Body of pancreas (tissue), 4 donors: ENCODE measurements at regions not wholly inside any gene's neighbourhood (a gene's known extent, or its start where the extent isn't known, plus 50 kb on each side); places are given as distances from the start of the nearest gene placed in this dataset.

Experiments used
- ATAC-seq: fragments of 150-250 bp; one replicate; pipeline ENCODE4 v1.9.1; 2016
- DNase-seq, 4 donors: peaks; one replicate each; pipeline ENCODE4 v3.0.0-alpha.2; 2019
- H3K27ac ChIP-seq, 4 donors: fragments of 200-600 bp; sonication (generic); 1 replicate in 3 of 4; 2 replicates in 1 of 4; pipeline versions ENCODE4 v1.5.1 to v1.6.1; 2016 to 2019; ENCODE audit warnings: mild to moderate bottlenecking in 1 of 4, mixed read lengths in 1 of 4, moderate library complexity in 1 of 4
- H3K27me3 ChIP-seq, 2 donors: fragments of 200-600 bp; sonication (generic); one replicate each; pipeline ENCODE4 v1.6.0; 2016; ENCODE audit warnings: mild to moderate bottlenecking in 1 of 2
- H3K36me3 ChIP-seq, 2 donors: fragments of 200-600 bp; sonication (generic); replicated peaks in 1 of 2; 2 replicates each; pipeline ENCODE4 v1.5.1; 2016; ENCODE audit warnings: low read depth in 2 of 2; ENCODE audit not compliant: insufficient read depth in 1 of 2
- H3K4me1 ChIP-seq: fragments of 200-600 bp; sonication (generic); one replicate; pipeline ENCODE4 v1.6.0; 2016
- H3K4me3 ChIP-seq, 2 donors: fragments of 200-600 bp; sonication (generic); 1 replicate in 1 of 2; 2 replicates in 1 of 2; pipeline ENCODE4 v1.5.1; 2016 to 2019
- H3K9me3 ChIP-seq, 3 donors: fragments of 200-600 bp; sonication (generic); 1 replicate in 2 of 3; 2 replicates in 1 of 3; pipeline ENCODE4 v1.5.1; 2016
- CTCF ChIP-seq, 7 experiments: fragments of 450-650 bp in 4 of 7; fragments of 200-600 bp in 3 of 7; sonication (generic) in 3 of 7; IDR thresholded peaks; one replicate each; pipeline ENCODE4 v1.5.1; 2016 to 2019; ENCODE audit warnings: antibody characterized with exemption in 7 of 7
- POLR2A ChIP-seq, 3 donors: fragments of 450-650 bp; IDR thresholded peaks; one replicate each; pipeline ENCODE4 v1.6.1; 2016; ENCODE audit warnings: antibody characterized with exemption in 3 of 3, mild to moderate bottlenecking in 2 of 3
- WGBS, 2 donors: methylation state at CpG; one replicate each; pipeline ENCODE4 v1.1.5; 2017; 5-methylcytosine and 5-hydroxymethylcytosine counted together
- intact Hi-C: fragments of 100-400 bp; cut with DNase I; formaldehyde crosslinking; loops from one replicate; pipeline ENCODE4 v1.15.1; 2023

GRCh38 chr1:229121845-229122436 is 149.0 kb upstream of the RAB4A start:
- Histone ChIP-seq H3K9me3 (no peaks in the 10 kb centered on the region), H3K27me3 (no peaks in the 10 kb centered on the region), H3K4me1 (peaks cover 56% of the 10 kb centered on the region), H3K36me3 (no peaks in the 10 kb centered on the region), H3K27ac (peak overlapping the region in 2 of 4 donors; percentile 74 to 85), H3K4me3 (no peak overlapping the region)
- TF ChIP-seq POLR2A (IDR thresholded peaks at IDR 0.05): no peak
- TF ChIP-seq CTCF (IDR thresholded peaks at IDR 0.05): no peak
- intact Hi-C loops: no loop called here
- no peak for ATAC-seq
- WGBS, 2 donors: 35 to 47% methylated on average over 11 of the region's 11 CpGs
- DNase-seq: peak in 2 of 4 donors; percentile 33 to 62

- TF ChIP-seq CTCF (IDR thresholded peaks at IDR 0.05) (no peak), POLR2A (IDR thresholded peaks at IDR 0.05) (no peak)
- Histone ChIP-seq H3K27me3 (no peaks in the 10 kb centered on the region), H3K27ac (peak overlapping the region in 2 of 4 donors; percentile 74 to 85), H3K36me3 (no peaks in the 10 kb centered on the region), H3K9me3 (no peaks in the 10 kb centered on the region), H3K4me3 (no peak overlapping the region), H3K4me1 (peaks cover 50% of the 10 kb centered on the region)
- ATAC-seq: no peak
- no peak for DNase-seq
- intact Hi-C loops: no loop called here
- 76 to 87% methylated on average over 6 of the region's 6 CpGs for WGBS, 2 donors
These were observed 148.3 kb upstream of the RAB4A start for GRCh38 chr1:229122606-229123005.

- H3K27me3 ChIP-seq: no peaks in the 10 kb centered on the region
- WGBS, 2 donors: 32 to 48% methylated on average over 1 of the region's 1 CpG
- peak overlapping the region in 3 of 4 donors; percentile 74 to 85 (median 75) for H3K27ac ChIP-seq
- no peak for DNase-seq
- ATAC-seq: no peak
- no peak overlapping the region for H3K4me3 ChIP-seq
- H3K36me3 ChIP-seq: no peaks in the 10 kb centered on the region
- no peak for TF ChIP-seq CTCF (IDR thresholded peaks at IDR 0.05)
- no peak for TF ChIP-seq POLR2A (IDR thresholded peaks at IDR 0.05)
- no peaks in the 10 kb centered on the region for H3K9me3 ChIP-seq
- intact Hi-C loops: no loop called here
- peaks cover 42% of the 10 kb centered on the region for H3K4me1 ChIP-seq
These were observed 146.8 kb upstream of the RAB4A start for GRCh38 chr1:229124116-229124515.

GRCh38 chr1:229124520-229125124 is 146.3 kb upstream of the RAB4A start:
- WGBS, 2 donors: 17 to 22% methylated on average over 6 to 11 of the region's 11 CpGs
- DNase-seq: peak; percentile 49 to 72 (median 68)
- TF ChIP-seq CTCF (IDR thresholded peaks at IDR 0.05) (peak in 3 of 7 experiments; percentile 13 to 27 (median 24)), POLR2A (IDR thresholded peaks at IDR 0.05) (peak in 1 of 3 donors; percentile 14)

GRCh38 chr1:229127301-229127700 is 143.6 kb upstream of the RAB4A start:
- WGBS, 2 donors: 60 to 62% methylated on average over 2 of the region's 2 CpGs
- no peak for ATAC-seq
- Histone ChIP-seq H3K9me3 (no peaks in the 10 kb centered on the region), H3K27me3 (no peaks in the 10 kb centered on the region), H3K36me3 (no peaks in the 10 kb centered on the region), H3K4me3 (no peak overlapping the region), H3K27ac (no peak overlapping the region), H3K4me1 (peaks cover 64% of the 10 kb centered on the region)
- no peak for DNase-seq
- no peak for TF ChIP-seq CTCF (IDR thresholded peaks at IDR 0.05)
- no peak for TF ChIP-seq POLR2A (IDR thresholded peaks at IDR 0.05)
- intact Hi-C loops: no loop called here

More at GRCh38 chr1:229124520-229125124, 146.3 kb upstream of the RAB4A start:
- Histone ChIP-seq H3K4me3 (no peak overlapping the region), H3K4me1 (peaks cover 47% of the 10 kb centered on the region), H3K27me3 (no peaks in the 10 kb centered on the region), H3K9me3 (no peaks in the 10 kb centered on the region), H3K36me3 (no peaks in the 10 kb centered on the region), H3K27ac (peak overlapping the region; percentile 17 to 85 (median 74))
- intact Hi-C loops: no loop called here
- ATAC-seq: peak; percentile 86
